SK-N-SH (cell line): ENCODE measurements at regions not wholly inside any gene's neighbourhood (a gene's known extent, or its start where the extent isn't known, plus 50 kb on each side); places are given as distances from the start of the nearest gene placed in this dataset.

Source experiments
- JUND ChIP-seq: IDR thresholded peaks from 2 replicates; pipeline ENCODE4 v1.4.0; 2012
- MAX ChIP-seq: IDR thresholded peaks from 2 replicates; pipeline ENCODE4 v1.4.0; 2012; ENCODE audit warnings: low read depth
- PBX3 ChIP-seq: IDR thresholded peaks from 2 replicates; pipeline ENCODE4; 2012
- TAF1 ChIP-seq: IDR thresholded peaks from 2 replicates; pipeline ENCODE4 v1.6.1; 2012; ENCODE audit warnings: low read depth, mild to moderate bottlenecking, low read length, moderate library complexity, borderline replicate concordance
- USF1 ChIP-seq: IDR thresholded peaks from 2 replicates; pipeline ENCODE4 v1.4.0; 2012; ENCODE audit warnings: low read depth, borderline replicate concordance
- USF2 ChIP-seq: fragments of 150-350 bp; IDR thresholded peaks from 2 replicates; pipeline ENCODE4 v1.6.1; 2017; ENCODE audit warnings: antibody characterized with exemption, low read length, low read depth, borderline replicate concordance
- TF ChIP-seq, protein P1 (sequence below): fragments of 200-600 bp; sonication (generic); IDR thresholded peaks from 2 replicates; pipeline ENCODE4 v1.6.1; 2017; ENCODE audit warnings: antibody characterized with exemption, mild to moderate bottlenecking, moderate library complexity

DNA sequence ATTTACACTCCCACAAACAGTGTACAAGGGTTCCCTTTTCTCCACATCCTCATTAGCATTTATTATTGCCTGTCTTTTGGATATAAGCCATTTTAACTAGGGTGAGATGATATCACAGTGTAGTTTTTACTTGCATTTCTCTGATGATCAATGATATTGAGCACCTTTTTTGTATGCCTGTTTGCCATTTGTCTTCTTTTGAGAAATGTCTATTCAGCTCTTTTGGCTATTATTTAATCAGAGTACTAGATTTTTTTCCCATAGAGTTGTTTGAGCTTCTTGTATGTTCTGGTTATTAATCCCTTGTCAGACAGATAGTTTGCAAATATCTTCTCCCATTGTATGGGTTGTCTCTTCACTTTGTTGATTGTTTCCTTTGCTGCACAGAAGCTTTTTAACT, 190.6 kb downstream of the MAGEB17 start:
- TF ChIP-seq JUND (no peak), TAF1 (no peak), MAX (no peak), USF2 (no peak), USF1 (no peak), PBX3 (no peak)
- TF ChIP-seq, protein P1, sequence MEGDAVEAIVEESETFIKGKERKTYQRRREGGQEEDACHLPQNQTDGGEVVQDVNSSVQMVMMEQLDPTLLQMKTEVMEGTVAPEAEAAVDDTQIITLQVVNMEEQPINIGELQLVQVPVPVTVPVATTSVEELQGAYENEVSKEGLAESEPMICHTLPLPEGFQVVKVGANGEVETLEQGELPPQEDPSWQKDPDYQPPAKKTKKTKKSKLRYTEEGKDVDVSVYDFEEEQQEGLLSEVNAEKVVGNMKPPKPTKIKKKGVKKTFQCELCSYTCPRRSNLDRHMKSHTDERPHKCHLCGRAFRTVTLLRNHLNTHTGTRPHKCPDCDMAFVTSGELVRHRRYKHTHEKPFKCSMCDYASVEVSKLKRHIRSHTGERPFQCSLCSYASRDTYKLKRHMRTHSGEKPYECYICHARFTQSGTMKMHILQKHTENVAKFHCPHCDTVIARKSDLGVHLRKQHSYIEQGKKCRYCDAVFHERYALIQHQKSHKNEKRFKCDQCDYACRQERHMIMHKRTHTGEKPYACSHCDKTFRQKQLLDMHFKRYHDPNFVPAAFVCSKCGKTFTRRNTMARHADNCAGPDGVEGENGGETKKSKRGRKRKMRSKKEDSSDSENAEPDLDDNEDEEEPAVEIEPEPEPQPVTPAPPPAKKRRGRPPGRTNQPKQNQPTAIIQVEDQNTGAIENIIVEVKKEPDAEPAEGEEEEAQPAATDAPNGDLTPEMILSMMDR, result no peak
